ENCODE measurements at regions not wholly inside any gene's neighbourhood (a gene's known extent, or its start where the extent isn't known, plus 50 kb on each side); places are given as distances from the start of the nearest gene placed in this dataset.

- TF ChIP-seq EZH2 (IDR thresholded peaks at IDR 0.05): no peak
- no peak for TF ChIP-seq POLR2AphosphoS5 (IDR thresholded peaks at IDR 0.05; ENCODE audit: borderline replicate concordance, low read depth, low read length)
Measured at GRCh38 chr6:167764713-167765479, 61.8 kb upstream of the AFDN start.
